ENCODE measurements at regions not wholly inside any gene's neighbourhood (a gene's known extent, or its start where the extent isn't known, plus 50 kb on each side); places are given as distances from the start of the nearest gene placed in this dataset.
A peak's percentile ranks its signal among the peaks of the same experiment; 100 is the strongest.

- Mint-ChIP-seq H3K36me3 (ENCODE audit: insufficient read depth, unreplicated experiment) (no peaks in the 10 kb centered on the region), H3K27me3 (ENCODE audit: insufficient read depth, unreplicated experiment) (no peaks in the 10 kb centered on the region), H3K9me3 (ENCODE audit: unreplicated experiment) (no peaks in the 10 kb centered on the region), H3K4me1 (ENCODE audit: insufficient read depth, unreplicated experiment) (no peaks in the 10 kb centered on the region), H3K4me3 (ENCODE audit: unreplicated experiment) (no peak overlapping the region), H3K27ac (ENCODE audit: low read depth, unreplicated experiment) (no peak overlapping the region)
- DNase-seq (ENCODE audit: unreplicated experiment): no peak
- POLR2A ChIA-PET: interaction anchor here (1.5 kb wide), 1 partner anchor 15 kb away, joined by 4 read pairs; no protein-coding TSS in a partner anchor
- CTCF ChIA-PET: no interaction called here
- intact Hi-C loops (cut with micrococcal nuclease): no loop called here
- no peak for TF ChIP-seq CTCF (IDR thresholded peaks at IDR 0.05; ENCODE audit: unreplicated experiment)
- no TSS peak for BruUV-seq (replicated peaks)
Measured at GRCh38 chr2:220440731-220441130, 813.3 kb downstream of the SLC4A3 start.

- no TSS peak for BruUV-seq (replicated peaks)
- no peak for TF ChIP-seq CTCF (IDR thresholded peaks at IDR 0.05; ENCODE audit: unreplicated experiment)
- no peaks in the 10 kb centered on the region for H3K27me3 Mint-ChIP-seq (ENCODE audit: insufficient read depth, unreplicated experiment)
- no peak overlapping the region for H3K4me3 Mint-ChIP-seq (ENCODE audit: unreplicated experiment)
- H3K27ac Mint-ChIP-seq (ENCODE audit: low read depth, unreplicated experiment): no peak overlapping the region
- no peak for DNase-seq (ENCODE audit: unreplicated experiment)
- no peaks in the 10 kb centered on the region for H3K4me1 Mint-ChIP-seq (ENCODE audit: insufficient read depth, unreplicated experiment)
- no peaks in the 10 kb centered on the region for H3K9me3 Mint-ChIP-seq (ENCODE audit: unreplicated experiment)
- H3K36me3 Mint-ChIP-seq (ENCODE audit: insufficient read depth, unreplicated experiment): no peaks in the 10 kb centered on the region
- ChIA-PET POLR2A (interaction anchor here (0.6 to 1.5 kb wide), 2 partner anchors 14 to 76 kb away, joined by 3 to 4 read pairs; no protein-coding TSS in a partner anchor), CTCF (interaction anchor here (0.7 kb wide), 1 partner anchor 15 kb away, joined by 3 read pairs; no protein-coding TSS in a partner anchor)
- intact Hi-C loops (cut with micrococcal nuclease): no loop called here
Measured at GRCh38 chr2:220441404-220441803, 814.0 kb downstream of the SLC4A3 start.

GRCh38 chr2:220442012-220442411 lies 814.6 kb downstream of the SLC4A3 start:
- Mint-ChIP-seq H3K9me3 (ENCODE audit: unreplicated experiment) (no peaks in the 10 kb centered on the region), H3K4me1 (ENCODE audit: insufficient read depth, unreplicated experiment) (no peaks in the 10 kb centered on the region), H3K4me3 (ENCODE audit: unreplicated experiment) (no peak overlapping the region), H3K36me3 (ENCODE audit: insufficient read depth, unreplicated experiment) (no peaks in the 10 kb centered on the region), H3K27me3 (ENCODE audit: insufficient read depth, unreplicated experiment) (no peaks in the 10 kb centered on the region), H3K27ac (ENCODE audit: low read depth, unreplicated experiment) (no peak overlapping the region)
- intact Hi-C loops (cut with micrococcal nuclease): no loop called here
- POLR2A ChIA-PET: interaction anchor here (1.5 kb wide), 1 partner anchor 14 kb away, joined by 4 read pairs; no protein-coding TSS in a partner anchor
- DNase-seq (ENCODE audit: unreplicated experiment): no peak
- CTCF ChIA-PET: interaction anchor here (0.7 kb wide), 2 partner anchors 14 to 732 kb away, joined by 3 read pairs; no protein-coding TSS in a partner anchor
- TF ChIP-seq CTCF (IDR thresholded peaks at IDR 0.05; ENCODE audit: unreplicated experiment): no peak
- BruUV-seq (replicated peaks): no TSS peak

GRCh38 chr2:220445429-220446105 lies 818.1 kb downstream of the SLC4A3 start:
- CTCF ChIA-PET: interaction anchor here (0.5 to 0.8 kb wide), 4 partner anchors 11 to 26 kb away, joined by 3 to 4 read pairs (median 4); no protein-coding TSS in a partner anchor
- Mint-ChIP-seq H3K27me3 (ENCODE audit: insufficient read depth, unreplicated experiment) (no peaks in the 10 kb centered on the region), H3K4me1 (ENCODE audit: insufficient read depth, unreplicated experiment) (no peaks in the 10 kb centered on the region), H3K9me3 (ENCODE audit: unreplicated experiment) (no peaks in the 10 kb centered on the region), H3K36me3 (ENCODE audit: insufficient read depth, unreplicated experiment) (no peaks in the 10 kb centered on the region), H3K27ac (ENCODE audit: low read depth, unreplicated experiment) (no peak overlapping the region), H3K4me3 (ENCODE audit: unreplicated experiment) (no peak overlapping the region)
- DNase-seq (ENCODE audit: unreplicated experiment): peak; percentile 4
- no TSS peak for BruUV-seq (replicated peaks)
- TF ChIP-seq CTCF (IDR thresholded peaks at IDR 0.05; ENCODE audit: unreplicated experiment): no peak
- POLR2A ChIA-PET: interaction anchor here (1.1 kb wide), 1 partner anchor 8 kb away, joined by 4 read pairs; no protein-coding TSS in a partner anchor
- intact Hi-C loops (cut with micrococcal nuclease): no loop called here
